T1000 (cell line): ENCODE measurements at regions not wholly inside any gene's neighbourhood (a gene's known extent, or its start where the extent isn't known, plus 50 kb on each side); places are given as distances from the start of the nearest gene placed in this dataset.
A peak's percentile ranks its signal among the peaks of the same experiment; 100 is the strongest.
"Not testable (repeated sequence)": the region's sequence is repeated elsewhere in the genome, so short reads cannot be mapped to it uniquely, and the experiment has no call there.

ENCODE experiments used
- DNase-seq: peaks from one replicate; lab custom pipeline; 2025; ENCODE audit warnings: mixed read lengths; lab: John Stamatoyannopoulos, UW

DNA sequence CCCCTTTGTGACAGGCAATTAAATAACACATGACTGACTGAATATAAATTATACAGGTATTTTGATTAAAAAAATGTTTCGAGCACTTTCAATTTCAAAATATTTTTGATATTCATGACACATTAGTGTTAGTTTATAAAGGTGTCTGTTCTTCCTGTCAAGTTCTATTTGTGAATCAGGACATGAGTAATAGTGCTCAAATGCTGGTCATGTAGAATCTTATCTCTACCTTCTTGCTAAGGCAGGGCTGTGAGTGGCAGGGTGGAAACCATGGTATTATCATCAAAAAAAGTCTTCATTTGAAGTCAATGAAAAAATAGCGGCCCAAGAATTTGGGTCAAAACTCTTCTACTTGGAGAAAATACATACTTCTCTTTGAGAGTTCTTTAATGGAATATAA lies 250.2 kb downstream of the DACT1 start:
- no peak for DNase-seq

DNA sequence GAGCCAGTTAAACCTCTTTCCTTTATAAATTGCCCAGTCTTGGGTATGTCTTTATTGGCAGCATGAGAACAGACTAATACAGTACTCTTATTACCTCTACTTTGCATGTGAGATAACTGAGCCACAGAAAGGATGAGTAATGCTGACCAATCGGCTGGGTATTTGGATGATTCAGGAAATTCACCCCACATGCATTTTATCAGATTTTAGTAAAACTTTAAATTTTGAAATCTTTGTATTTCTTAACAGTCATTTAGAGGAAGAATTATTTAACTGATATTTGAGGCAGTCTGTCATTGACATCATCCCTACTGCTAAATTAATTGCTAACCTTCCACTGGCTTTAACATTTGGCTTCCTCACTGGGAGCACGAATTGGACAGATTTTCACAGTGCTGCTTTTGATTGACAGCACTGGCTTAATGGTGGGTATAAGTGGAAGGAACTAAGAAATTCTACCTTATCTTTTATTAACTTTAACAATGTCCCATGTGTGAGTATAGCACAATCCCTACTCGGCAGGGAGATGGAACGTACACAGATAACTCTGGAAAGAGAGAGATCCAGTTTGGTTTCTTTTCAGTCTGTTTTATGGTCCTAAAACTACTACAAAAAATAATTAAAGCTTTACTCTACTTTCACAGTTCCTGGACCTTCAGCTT lies 261.0 kb downstream of the DACT1 start:
- peak; percentile 4 for DNase-seq

DNA sequence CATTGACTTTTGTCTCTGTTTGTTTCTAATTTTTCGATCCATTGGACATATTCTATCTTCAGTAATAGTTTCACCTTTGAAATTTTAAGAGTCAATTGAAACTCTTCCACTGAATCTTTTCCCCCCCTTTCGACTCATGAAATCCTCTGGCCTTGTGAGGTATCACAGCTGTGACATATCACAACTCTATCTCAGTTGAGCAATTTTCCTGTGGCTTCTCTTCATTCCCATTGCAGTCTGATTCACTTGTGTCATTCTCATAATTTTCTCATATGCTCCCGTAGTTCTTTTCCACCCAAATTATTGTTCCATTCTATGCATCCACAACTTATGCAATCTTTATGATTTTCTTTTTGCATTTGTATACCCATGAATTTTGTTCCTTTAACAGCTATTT lies 261.6 kb downstream of the DACT1 start:
- no peak for DNase-seq

DNA sequence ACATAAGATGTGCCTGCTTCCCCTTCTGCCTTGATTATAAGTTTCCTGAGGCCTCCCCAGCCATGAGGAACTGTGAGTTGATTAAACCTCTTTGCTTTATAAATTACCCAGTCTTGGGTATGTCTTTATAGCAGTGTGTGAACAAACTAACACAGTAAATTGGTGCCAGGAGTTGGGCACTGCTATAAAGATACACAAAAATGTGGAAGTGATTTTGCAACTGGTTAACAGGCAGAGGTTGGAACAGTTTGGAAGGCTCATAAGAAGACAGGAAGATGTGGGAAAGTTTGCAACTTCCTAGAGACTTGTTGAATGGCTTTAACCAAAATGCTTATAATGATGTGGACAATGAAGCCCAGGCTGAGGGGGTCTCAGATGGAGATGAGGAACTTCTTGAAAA lies 264.1 kb downstream of the DACT1 start:
- no peak for DNase-seq

DNA sequence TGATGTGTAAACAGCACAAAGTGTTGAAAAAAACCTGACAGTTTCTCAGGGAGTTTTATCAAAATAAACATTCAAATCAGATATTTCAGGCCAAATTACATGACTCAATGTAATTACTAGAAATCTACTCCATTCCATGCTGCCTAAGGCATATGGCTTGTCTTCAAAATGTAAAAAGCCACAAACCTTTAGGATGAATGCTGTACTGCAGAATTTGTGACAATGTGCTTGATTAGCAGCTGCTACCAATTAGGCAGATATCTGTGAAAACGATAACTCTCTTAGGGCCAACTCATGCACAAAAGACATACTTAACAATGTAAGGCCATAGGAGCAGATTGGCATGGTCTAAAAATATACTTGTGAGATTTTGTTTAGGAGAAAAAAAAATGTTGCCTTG lies 267.0 kb downstream of the DACT1 start:
- no peak for DNase-seq

DNA sequence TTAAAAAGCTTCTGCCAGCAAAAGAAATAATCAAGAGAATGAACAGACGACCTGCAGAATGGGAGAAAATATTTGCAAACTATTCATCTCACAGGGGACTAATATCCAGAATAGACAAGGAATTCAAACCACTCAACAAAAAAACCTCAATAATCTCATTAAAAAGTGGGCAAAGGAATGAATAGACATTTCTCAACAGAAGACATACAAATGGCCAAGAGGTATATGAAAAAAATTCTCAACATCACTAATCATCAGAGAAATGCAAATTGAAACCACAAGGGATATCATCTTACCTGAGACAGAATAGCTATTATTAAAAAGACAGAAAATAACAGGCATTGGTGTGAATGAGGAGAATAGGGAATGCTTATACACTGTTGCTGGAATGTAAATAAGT lies 270.0 kb downstream of the DACT1 start:
- DNase-seq, result no peak

DNA sequence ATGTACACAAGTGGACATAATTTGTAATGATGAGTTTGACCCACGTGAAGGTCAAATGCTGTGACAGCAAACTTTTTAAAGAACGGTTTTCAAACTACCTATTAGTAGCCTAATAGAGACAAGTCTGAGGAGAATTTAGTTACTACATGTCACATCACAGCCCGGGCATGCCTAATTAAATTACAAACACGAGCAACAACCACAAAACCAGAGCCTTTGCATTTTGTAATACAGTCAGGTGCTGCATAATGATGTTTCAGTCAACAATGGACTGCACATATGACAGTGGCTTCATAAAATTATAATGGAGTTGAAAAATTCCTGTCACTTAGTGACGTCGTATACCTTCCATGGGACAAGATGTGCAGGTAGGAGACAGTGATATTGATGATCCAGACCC lies 274.5 kb downstream of the DACT1 start:
- no peak for DNase-seq

DNA sequence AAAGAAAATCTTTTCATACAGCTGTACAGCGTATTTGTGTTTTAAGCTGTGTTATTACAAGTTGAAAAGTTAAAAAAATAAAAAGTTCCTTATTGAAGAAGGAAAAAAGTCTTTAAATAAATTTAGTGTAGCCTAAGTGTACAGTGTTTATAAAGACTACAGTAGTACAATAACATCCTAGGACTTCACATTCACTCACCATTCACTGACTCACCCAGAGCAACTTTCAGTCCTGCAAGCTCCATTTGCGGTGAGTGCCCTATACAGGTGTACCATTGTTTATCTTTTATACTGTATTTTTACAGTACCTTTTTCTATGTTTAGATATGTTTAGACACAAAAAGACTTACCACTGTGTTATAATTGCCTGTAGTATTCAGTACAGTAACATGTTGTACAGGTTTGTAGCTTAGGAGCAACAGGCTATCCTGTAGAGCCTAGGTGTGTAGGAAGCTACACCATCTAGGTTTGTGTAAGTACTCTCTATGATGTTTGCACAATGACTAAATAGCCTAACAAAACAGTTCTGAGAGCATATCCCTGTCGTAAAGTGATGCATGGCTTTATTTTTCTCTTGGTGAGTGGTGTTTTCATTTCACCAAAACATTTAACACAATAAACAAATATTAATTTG lies 275.2 kb downstream of the DACT1 start:
- no peak for DNase-seq

DNA sequence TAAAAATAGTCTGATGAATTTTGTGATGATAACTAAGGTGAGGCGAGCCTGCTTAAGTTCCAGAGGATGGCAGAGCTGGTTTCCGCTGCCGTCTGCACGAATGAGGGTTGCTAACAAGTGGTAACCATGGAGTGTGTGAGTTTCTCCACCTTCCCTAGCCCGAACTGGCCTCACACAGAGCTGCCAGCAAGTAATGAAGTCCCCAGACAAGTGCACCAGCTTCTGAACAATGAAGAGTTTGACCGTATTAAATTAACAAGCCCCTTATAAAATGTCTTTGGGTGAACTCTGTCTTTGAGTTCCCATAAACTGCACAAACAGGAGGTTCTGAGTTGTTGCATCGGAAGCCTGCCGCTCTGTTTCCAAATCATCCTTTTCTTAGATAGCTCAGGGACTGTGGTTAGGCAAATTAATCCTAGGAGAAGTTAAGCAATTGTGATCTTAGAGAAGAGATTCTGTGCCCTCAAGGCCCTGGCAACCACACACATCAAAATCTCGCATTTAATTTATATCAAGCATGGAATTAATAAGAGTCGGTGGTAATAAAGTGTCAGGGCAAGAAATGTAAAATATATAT lies 274.1 kb upstream of the DAAM1 start:
- DNase-seq, result no peak

DNA sequence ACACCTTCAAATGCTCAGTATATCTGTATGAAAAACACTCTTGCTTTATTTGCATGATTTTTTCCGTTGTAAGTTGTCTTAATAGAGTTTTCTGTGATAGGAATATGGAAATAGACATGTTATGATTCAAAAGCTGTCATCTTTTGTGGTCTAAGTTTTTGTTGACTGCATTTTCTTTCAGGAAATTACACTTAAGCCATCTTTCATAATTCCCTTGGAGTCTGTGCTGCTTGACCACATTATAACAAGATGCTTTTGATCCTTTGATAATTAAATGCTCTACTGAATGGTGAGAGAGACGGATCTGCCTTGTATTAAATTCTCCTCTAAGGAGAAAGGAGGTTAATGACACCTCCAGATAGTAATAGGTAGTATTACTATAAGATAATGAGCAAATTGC lies 272.8 kb upstream of the DAAM1 start:
- DNase-seq, result no peak

DNA sequence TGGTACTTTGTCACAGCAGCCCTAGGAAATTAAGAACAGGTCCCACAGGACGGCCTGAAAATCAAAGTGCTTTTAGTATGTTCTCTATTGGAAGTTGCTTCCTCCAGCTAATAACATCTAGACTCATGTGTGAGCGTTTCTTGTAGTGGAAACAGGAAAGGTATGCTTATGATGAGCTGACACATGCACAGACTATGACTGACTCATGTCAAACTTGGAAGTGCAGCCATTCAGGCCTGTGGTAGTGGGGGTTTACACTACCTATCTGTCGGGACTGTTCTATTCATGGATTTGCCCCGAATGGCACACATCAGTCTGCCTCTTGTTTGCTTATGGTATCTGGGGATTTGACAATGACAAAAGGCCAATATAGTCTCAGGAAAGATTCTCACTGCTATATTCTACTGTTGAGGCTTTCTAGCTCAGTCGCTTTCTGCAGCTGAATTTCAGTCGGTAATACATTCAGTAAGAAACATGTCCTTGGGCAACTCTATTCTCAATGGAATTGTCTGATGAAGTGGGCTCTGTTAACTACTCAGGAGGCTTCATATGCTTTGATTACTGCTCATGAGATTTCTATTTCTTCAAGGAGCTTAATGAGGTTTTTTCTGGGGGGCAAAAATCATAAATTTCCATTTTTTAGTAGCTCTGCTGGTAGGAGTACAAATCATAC lies 270.3 kb upstream of the DAAM1 start:
- peak; percentile 10 for DNase-seq

DNA sequence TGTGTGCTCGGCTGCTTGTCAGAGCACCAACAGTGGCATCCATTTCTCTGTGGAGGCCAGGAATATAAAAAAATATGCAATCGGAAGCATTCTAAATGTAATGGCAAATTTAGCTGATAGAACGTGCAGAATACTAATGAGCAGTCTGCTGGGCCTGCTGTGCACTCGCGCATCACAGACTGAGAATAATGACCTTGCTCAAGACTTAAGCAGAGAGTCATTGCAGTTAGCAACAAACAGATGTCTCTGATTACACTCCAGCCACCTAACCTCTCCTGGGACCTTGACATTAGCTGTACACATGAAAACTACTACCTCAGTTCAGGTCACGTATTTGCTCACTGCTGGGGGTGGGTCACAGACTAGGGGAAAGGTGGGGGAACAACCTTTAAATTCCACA lies 269.2 kb upstream of the DAAM1 start:
- no peak for DNase-seq

DNA sequence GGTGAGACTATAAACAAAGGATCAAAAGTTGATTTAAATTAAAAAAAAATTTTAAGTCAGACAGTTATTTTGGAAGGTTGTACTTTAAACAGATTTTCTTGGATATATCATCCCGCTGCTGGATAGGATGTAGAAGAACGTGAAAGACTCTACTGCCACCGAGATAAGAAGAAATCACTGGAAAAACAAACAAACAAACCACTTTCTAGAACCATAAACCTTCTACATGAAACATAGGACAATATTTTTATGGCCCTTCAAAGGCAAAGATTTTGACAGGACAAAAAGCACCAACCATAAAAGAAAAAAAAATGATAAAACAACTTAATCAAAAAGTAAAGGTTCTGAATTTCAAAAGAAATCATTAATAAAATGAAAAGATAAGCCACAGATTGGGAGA lies 268.2 kb upstream of the DAAM1 start:
- no peak for DNase-seq

DNA sequence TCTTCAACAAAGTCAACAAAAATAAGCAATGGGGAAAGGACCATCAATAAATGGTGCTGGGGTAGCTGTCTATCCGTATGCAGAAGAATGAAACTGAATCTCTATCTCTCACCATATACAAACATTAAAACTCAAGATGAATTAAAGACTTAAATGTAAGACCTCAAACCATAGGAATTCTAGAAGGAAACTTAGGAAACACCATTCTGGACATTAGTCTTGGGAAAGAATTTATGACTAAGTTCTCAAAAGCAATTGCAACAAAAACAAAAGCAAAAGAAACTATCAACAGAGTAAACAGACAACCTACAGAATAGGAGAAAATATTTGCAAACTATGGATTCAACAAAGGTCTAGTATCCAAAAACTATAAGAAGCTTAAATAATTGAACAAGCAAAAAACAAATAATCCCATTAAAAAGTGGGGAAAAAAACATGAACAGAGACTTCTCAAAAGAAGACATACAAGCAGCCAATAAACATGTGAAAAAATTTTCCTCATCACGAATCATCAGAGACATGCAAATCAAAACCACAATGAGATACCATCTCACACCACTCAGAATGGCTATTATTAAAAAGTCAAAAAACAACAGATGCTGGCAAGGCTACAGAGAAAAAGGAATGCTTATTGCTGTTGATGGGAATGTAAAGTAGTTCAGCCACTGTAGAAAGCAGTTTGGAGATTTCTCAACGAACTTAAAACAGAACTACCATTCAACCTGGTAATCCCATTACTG lies 266.1 kb upstream of the DAAM1 start:
- not testable (repeated sequence) for DNase-seq

DNA sequence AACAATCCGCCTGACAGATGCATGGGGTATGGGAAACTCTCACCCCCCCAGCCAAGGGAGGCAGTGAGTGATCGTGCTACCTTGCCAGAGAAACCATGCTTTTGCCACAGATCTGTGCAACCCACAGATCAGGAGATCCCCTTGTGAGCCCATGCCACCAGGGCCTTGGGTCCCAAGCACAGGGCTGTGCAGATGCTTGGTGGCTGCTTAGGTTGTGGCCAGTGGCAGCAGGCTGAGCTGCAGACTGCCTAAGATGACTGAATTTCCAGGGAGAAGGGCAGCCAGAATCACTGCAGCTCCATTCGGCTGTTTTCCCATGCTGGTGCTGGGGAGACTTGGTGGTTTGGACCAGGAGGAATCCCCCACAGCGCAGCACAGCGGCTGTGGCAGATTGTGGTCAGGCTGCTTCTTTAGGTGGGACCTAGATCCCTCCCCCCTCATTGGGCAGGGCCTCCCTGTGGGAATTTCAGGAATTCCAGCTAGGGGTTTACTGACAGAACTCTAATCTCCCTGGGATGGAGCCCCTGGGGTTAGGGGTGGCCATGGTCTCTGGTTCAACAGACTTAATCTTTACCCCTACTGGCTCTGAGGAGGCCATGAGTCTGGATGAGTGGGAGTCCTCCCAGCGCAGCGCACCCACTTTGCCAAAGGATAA lies 264.6 kb upstream of the DAAM1 start:
- no peak for DNase-seq

DNA sequence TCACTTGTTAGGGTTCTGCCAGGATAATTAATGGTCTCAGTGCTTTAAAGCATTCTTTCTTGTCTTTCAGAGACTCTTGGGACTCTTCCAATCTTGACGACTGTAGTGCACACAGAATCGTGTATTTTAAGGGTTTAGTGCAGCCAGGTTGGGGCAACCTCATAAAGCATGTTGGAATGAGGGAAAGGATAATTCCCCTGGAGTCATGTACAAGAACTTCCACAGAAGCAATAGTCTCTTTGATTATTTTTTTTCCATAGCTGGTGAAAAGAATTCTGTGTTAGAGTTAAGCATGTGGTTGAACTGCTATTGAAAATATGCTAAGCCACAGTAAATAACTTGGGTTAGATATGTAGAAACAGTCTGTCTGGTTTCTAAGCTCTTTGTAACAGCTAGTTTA lies 246.8 kb upstream of the DAAM1 start:
- DNase-seq, result no peak

DNA sequence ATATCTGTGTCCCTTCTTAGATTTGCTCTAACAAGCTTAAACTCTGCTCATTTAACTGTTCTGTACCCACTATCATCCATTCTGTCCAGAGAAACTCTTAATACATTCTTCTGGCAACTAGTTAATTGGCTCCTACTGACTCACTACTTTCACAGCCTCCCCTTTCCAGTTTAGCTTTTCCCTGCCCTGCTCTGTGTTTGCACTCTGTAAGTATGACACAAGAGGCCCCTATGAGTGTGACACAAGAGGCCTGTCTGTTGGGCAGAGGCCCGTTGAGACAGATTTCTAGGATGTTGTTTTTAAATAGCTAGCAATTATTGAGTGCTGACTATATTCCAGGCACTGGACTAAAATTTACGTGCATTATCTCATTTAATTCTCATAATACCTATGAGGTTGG lies 246.0 kb upstream of the DAAM1 start:
- no peak for DNase-seq

DNA sequence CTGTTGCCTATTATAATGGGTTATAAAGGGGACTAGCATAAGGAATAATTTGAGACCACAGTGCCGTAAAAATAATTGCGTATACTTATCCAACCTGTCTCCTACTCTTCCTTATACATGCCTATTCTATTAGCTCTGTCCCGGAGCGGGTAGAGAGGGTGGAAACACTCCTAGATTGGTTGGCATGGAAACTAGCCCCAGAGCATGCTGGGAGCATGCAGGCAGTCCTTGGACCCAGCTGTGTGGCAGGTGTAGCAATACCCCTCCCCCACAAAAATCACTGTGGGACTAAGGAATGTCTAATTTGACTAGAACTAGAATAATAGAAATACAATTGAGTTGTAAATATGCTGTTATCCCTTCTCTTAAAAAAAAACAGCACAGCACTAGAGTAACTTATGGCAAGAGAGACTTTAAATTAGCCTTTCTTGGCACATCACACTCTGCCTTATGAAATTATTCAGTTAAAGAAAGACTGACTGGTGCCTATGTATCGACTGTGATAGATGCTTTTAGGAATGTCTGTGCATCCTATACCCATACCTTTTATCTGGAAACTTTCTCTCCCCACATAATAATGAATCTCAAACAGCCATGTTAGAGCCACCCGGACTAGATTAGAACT lies 244.0 kb upstream of the DAAM1 start:
- DNase-seq, result no peak

DNA sequence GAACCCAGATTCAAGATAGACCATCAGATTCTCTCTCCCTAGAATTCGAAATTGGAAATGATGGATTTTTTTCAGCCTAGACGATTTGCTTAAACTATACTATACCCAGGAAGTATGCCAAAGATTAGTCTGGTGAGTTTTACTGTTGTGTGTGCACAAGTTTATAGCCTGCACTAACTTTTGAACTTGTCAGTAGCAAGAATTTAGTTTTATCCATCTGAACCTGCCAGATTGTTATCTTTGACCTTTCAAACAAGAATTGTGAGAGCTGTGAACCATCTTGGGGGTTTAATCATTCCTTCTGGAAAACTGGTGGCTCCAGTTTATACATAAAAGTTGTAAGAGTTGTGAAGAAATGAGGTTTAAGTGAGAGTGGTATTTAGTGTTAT lies 243.5 kb upstream of the DAAM1 start:
- no peak for DNase-seq

DNA sequence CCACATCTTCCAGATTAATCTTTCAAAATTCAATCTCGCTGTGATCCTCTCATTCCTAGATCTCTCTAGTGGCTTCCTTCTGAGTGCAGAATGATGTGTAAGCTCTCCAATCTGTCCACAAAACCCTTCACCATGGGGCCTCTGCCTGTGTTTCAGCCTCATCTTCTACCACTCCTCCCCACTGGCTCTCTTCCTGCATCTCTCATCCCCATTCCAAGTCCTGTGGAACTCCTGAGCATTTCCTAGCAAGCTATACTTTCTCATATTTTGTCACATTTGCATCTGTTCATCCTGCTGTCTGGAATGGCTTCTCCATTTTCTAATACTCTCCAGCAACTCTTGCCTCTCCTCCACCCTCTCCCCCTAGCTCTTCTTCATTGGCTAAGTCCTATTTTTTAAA lies 242.0 kb upstream of the DAAM1 start:
- DNase-seq, result no peak

DNA sequence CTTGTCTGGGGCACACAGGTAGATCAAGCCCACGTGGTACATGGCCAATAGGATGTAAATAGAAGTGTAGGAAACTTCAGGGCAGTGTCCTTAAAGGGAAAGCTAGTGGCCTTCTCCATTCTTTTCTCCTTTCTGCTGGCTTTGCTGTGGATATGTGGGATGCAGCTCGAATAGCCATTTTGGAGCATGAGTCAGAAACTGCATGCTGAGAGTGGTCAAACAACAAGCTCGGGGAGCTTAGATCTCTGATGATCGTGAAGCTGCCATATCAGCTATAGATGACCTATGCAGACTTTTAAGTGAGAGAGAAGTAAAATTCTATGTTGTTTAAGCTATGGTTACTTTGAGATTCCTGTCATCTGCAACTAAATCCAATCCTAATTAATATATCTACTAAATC lies 241.3 kb upstream of the DAAM1 start:
- no peak for DNase-seq
